K562 (cell line): ENCODE measurements at regions not wholly inside any gene's neighbourhood (a gene's known extent, or its start where the extent isn't known, plus 50 kb on each side); places are given as distances from the start of the nearest gene placed in this dataset.

ENCODE experiments used
- ATAC-seq: fragments of 200-7000 bp; cut with Tn5 transposase; 3 replicates; pipeline ENCODE4 v1.9.1; 2020; ENCODE audit warnings: moderate library complexity
- BruUV-seq: library from RNA; stranded (reverse); fragments of 400-500 nt; replicated peaks from 2 replicates; lab custom pipeline; 2021; lab: Mats Ljungman, UMichigan
- CTCF ChIA-PET: fragments of 300-600 bp; formaldehyde crosslinking; extraction: SDS; loops from one replicate; lab custom pipeline; 2021; ENCODE audit warnings: low intra/inter-chr PET ratio; lab: Yijun Ruan, JAX
- POLR2A ChIA-PET: fragments of 300-600, 350-650 bp; sonication (Branson Sonifier 250); formaldehyde crosslinking; extraction: SDS; loops from one replicate; lab custom pipeline; 2021; ENCODE audit warnings: antibody characterized with exemption, inconsistent platforms; lab: Yijun Ruan, JAX
- DNase-seq, 4 experiments: peaks; one replicate each; pipeline versions ENCODE4 v3.0.0 to v3.0.0-alpha.2; 2011 to 2018; ENCODE audit warnings: low spot score in 3 of 4, mixed read lengths in 3 of 4; ENCODE audit errors: extremely low read depth in 1 of 4
- FAIRE-seq: peaks from 2 replicates; lab custom pipeline; 2011; peaks lifted over from hg19 to GRCh38; lab: Jason Lieb, UNC
- H2AFZ ChIP-seq: 2 replicates; pipeline ENCODE4 v1.6.0; 2011; ENCODE audit warnings: low read depth, low read length, control low read depth, inconsistent platforms
- H3K27ac ChIP-seq: fragments of 200-600 bp; 3 replicates; pipeline ENCODE4 v1.8.0; 2011; ENCODE audit warnings: low read depth, mild to moderate bottlenecking, control low read depth, inconsistent platforms, low read length, moderate library complexity, mixed read lengths; ENCODE audit errors: extremely low read depth
- H3K27me3 ChIP-seq, 2 experiments: fragments of 300-600 bp in 1 of 2; 2 replicates in 1 of 2; 3 replicates in 1 of 2; pipeline versions ENCODE4 v1.6.0 to v1.8.0; 2011; ENCODE audit warnings: inconsistent platforms in 2 of 2, low read length in 2 of 2, mild to moderate bottlenecking in 1 of 2, mixed read lengths in 1 of 2, moderate library complexity in 1 of 2; ENCODE audit not compliant: control insufficient read depth in 2 of 2, insufficient read depth in 2 of 2
- H3K36me3 ChIP-seq: fragments of 300-600 bp; 3 replicates; pipeline ENCODE4 v1.8.0; 2011; ENCODE audit warnings: mild to moderate bottlenecking, low read length, inconsistent platforms; ENCODE audit not compliant: control insufficient read depth, insufficient read depth
- H3K4me1 ChIP-seq, 2 experiments: fragments of 200-600 bp in 1 of 2; replicated peaks in 1 of 2; 2 replicates in 1 of 2; 3 replicates in 1 of 2; pipeline versions ENCODE4 v1.5.1 to v1.8.0; 2011; ENCODE audit warnings: inconsistent platforms in 2 of 2, low read length in 2 of 2, mild to moderate bottlenecking in 1 of 2, mixed read lengths in 1 of 2, moderate library complexity in 1 of 2; ENCODE audit not compliant: control insufficient read depth in 2 of 2, insufficient read depth in 2 of 2
- H3K4me2 ChIP-seq: 2 replicates; pipeline ENCODE4 v1.6.1; 2011; ENCODE audit warnings: low read length, control low read depth, inconsistent platforms, mixed read lengths; ENCODE audit not compliant: insufficient read depth
- H3K4me3 ChIP-seq: fragments of 200-600 bp; sonication (generic), shearing (Covaris generic); 2 replicates; pipeline ENCODE4 v1.5.1; 2016; ENCODE audit warnings: control low read depth, inconsistent platforms
- H3K79me2 ChIP-seq: fragments of 200-600 bp; 3 replicates; pipeline ENCODE4 v1.8.0; 2011; ENCODE audit warnings: low read length, inconsistent platforms; ENCODE audit not compliant: control insufficient read depth, insufficient read depth
- H3K9ac ChIP-seq, 2 experiments: 2 replicates each; pipeline versions ENCODE4 v1.6.0 to v1.6.1; 2011; ENCODE audit warnings: low read depth in 2 of 2, low read length in 2 of 2, control low read depth in 1 of 2, inconsistent platforms in 1 of 2, mild to moderate bottlenecking in 1 of 2, mixed read lengths in 1 of 2; ENCODE audit not compliant: insufficient read depth in 1 of 2
- H3K9me1 ChIP-seq: one replicate; pipeline ENCODE4 v1.6.0; 2011; ENCODE audit warnings: inconsistent platforms, mild to moderate bottlenecking, low read length, moderate library complexity; ENCODE audit not compliant: control insufficient read depth, insufficient read depth
- H3K9me3 ChIP-seq: replicated peaks from 2 replicates; pipeline ENCODE4 v1.5.1; 2011; ENCODE audit warnings: low read depth, low read length, inconsistent platforms; ENCODE audit not compliant: control insufficient read depth, insufficient read depth
- H4K20me1 ChIP-seq: replicated peaks from 2 replicates; pipeline ENCODE4 v1.6.1; 2011; ENCODE audit warnings: low read length, inconsistent platforms, mixed read lengths; ENCODE audit not compliant: control insufficient read depth, insufficient read depth
- EP400 ChIP-seq: fragments of 450-650 bp; IDR thresholded peaks from 2 replicates; pipeline ENCODE4 v1.6.1; 2017; ENCODE audit warnings: antibody characterized with exemption, mild to moderate bottlenecking, moderate library complexity
- ESRRB ChIP-seq: fragments of 250-450 bp; sonication (Bioruptor Pico); IDR thresholded peaks from 2 replicates; pipeline ENCODE4 v1.5.0; 2020; ENCODE audit warnings: mild to moderate bottlenecking, moderate library complexity, borderline replicate concordance
- GABPB2 ChIP-seq: fragments of 250-450 bp; sonication (Bioruptor Pico); conservative IDR thresholded peaks from 2 replicates; pipeline ENCODE4 v1.5.1; 2021; ENCODE audit warnings: mild to moderate bottlenecking
- MYNN ChIP-seq, 2 experiments: sonication (generic); formaldehyde crosslinking in 1 of 2; IDR thresholded peaks; 2 replicates each; pipeline versions ENCODE4 v1.5.0 to v1.6.1; 2016 to 2020; ENCODE audit warnings: antibody characterized with exemption in 1 of 2, missing genetic modification reagents in 1 of 2
- NFATC3 ChIP-seq: fragments of 450-650 bp; IDR thresholded peaks from 2 replicates; pipeline ENCODE4 v1.6.1; 2017; ENCODE audit warnings: mild to moderate bottlenecking
- PCBP1 ChIP-seq: fragments of 200-400 bp; formaldehyde crosslinking; IDR thresholded peaks from 2 replicates; pipeline ENCODE4 v1.6.1; 2018; ENCODE audit warnings: mild to moderate bottlenecking, low read depth, low read length; ENCODE audit not compliant: poor library complexity, severe bottlenecking
- SAFB2 ChIP-seq: fragments of 200-400 bp; formaldehyde crosslinking; IDR thresholded peaks from 2 replicates; pipeline ENCODE4 v1.6.1; 2018; ENCODE audit warnings: borderline replicate concordance, low read length, low read depth, moderate library complexity; ENCODE audit not compliant: severe bottlenecking
- SUPT5H ChIP-seq: fragments of 450-650 bp; IDR thresholded peaks from 2 replicates; pipeline ENCODE4 v1.6.1; 2016
- ZBTB1 ChIP-seq: sonication (generic); formaldehyde crosslinking; IDR thresholded peaks from 2 replicates; pipeline ENCODE4 v1.8.1; 2023; ENCODE audit warnings: missing genetic modification reagents, low read depth, mild to moderate bottlenecking, borderline replicate concordance
- ZBTB40 ChIP-seq, 2 experiments: fragments of 450-650 bp in 1 of 2; sonication (generic) in 1 of 2; formaldehyde crosslinking in 1 of 2; IDR thresholded peaks; 2 replicates each; pipeline versions ENCODE4 v1.7.1 to v1.9.0; 2016 to 2022; ENCODE audit warnings: inconsistent platforms in 1 of 2, mild to moderate bottlenecking in 1 of 2, missing genetic modification reagents in 1 of 2
- in situ Hi-C: fragments of 300-500 bp; cut with MboI; formaldehyde crosslinking; loops from 4 replicates; pipeline ENCODE4 v1.15.0; 2018; ENCODE audit warnings: inconsistent platforms, mixed read lengths
- intact Hi-C: fragments of 100-400 bp; cut with micrococcal nuclease; formaldehyde crosslinking; loops from 2 replicates; pipeline ENCODE4 v1.14.2; 2022
- TF ChIP-seq, protein P1 (sequence below): sonication (generic); formaldehyde crosslinking; IDR thresholded peaks from 2 replicates; pipeline ENCODE4 v1.8.1; 2023; ENCODE audit warnings: mild to moderate bottlenecking, missing genetic modification reagents, moderate library complexity
- TF ChIP-seq, protein P2 (sequence below): fragments of 450-650 bp; formaldehyde crosslinking; IDR thresholded peaks from 2 replicates; pipeline ENCODE4 v1.4.0; 2020; ENCODE audit warnings: mild to moderate bottlenecking, moderate library complexity

DNA sequence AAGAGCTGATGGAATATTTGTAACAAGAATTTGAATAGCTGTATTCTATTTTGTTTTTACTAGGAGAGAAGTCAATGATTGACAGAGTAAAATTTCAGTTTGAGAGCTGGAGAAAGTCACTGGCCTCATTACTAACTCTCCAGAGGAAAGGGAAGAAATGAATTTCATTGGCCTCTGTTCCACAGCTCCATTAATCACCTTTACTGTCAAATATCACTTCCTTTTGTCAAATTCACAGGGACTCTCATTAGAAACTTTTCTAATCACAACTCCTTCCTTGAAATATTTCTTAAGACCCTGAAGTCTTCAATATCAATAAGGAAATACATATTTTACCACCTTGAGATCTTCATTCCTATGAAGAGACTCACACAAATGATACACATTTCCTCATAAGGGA lies 379.9 kb upstream of the RASGRP1 start:
- Histone ChIP-seq H3K27me3 (no peaks in the 10 kb centered on the region), H3K4me1 (no peaks in the 10 kb centered on the region), H3K9ac (no peak overlapping the region), H2AFZ (no peak overlapping the region), H3K36me3 (no peaks in the 10 kb centered on the region), H3K9me3 (no peaks in the 10 kb centered on the region), H3K9me1 (no peaks in the 10 kb centered on the region), H3K27ac (no peak overlapping the region), H3K79me2 (no peaks in the 10 kb centered on the region), H3K4me3 (no peak overlapping the region), H4K20me1 (no peaks in the 10 kb centered on the region), H3K4me2 (no peak overlapping the region)
- intact Hi-C loops, result no loop called here
- DNase-seq (no peak), FAIRE-seq (no peak), ATAC-seq (no peak)
- in situ Hi-C loops, result no loop called here
- POLR2A ChIA-PET, result interaction anchor here (0.7 kb wide), 1 partner anchor 15 kb away, joined by 3 read pairs; no protein-coding TSS in a partner anchor
- CTCF ChIA-PET, result no interaction called here
- BruUV-seq, result no TSS peak
- TF ChIP-seq SAFB2, result no peak
- TF ChIP-seq ESRRB (CRISPR knock-in tag), result no peak
- TF ChIP-seq NFATC3, result no peak
- no peak for TF ChIP-seq ZBTB1 (CRISPR knock-in tag)
- TF ChIP-seq, protein P1, sequence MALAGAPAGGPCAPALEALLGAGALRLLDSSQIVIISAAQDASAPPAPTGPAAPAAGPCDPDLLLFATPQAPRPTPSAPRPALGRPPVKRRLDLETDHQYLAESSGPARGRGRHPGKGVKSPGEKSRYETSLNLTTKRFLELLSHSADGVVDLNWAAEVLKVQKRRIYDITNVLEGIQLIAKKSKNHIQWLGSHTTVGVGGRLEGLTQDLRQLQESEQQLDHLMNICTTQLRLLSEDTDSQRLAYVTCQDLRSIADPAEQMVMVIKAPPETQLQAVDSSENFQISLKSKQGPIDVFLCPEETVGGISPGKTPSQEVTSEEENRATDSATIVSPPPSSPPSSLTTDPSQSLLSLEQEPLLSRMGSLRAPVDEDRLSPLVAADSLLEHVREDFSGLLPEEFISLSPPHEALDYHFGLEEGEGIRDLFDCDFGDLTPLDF, result no peak
- TF ChIP-seq EP400, result no peak
- TF ChIP-seq, protein P2, sequence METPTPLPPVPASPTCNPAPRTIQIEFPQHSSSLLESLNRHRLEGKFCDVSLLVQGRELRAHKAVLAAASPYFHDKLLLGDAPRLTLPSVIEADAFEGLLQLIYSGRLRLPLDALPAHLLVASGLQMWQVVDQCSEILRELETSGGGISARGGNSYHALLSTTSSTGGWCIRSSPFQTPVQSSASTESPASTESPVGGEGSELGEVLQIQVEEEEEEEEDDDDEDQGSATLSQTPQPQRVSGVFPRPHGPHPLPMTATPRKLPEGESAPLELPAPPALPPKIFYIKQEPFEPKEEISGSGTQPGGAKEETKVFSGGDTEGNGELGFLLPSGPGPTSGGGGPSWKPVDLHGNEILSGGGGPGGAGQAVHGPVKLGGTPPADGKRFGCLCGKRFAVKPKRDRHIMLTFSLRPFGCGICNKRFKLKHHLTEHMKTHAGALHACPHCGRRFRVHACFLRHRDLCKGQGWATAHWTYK (CRISPR knock-in tag), result no peak
- TF ChIP-seq GABPB2 (CRISPR knock-in tag), result no peak
- TF ChIP-seq ZBTB40 (IDR thresholded peaks at IDR 0.05), result no peak
- no peak for TF ChIP-seq ZBTB40 (CRISPR knock-in tag; IDR thresholded peaks at IDR 0.05)
- no peak for TF ChIP-seq MYNN (IDR thresholded peaks at IDR 0.05)
- no peak for TF ChIP-seq MYNN (CRISPR knock-in tag; IDR thresholded peaks at IDR 0.05)
- no peak for TF ChIP-seq SUPT5H
- no peak for TF ChIP-seq PCBP1
